ENCODE measurements at regions not wholly inside any gene's neighbourhood (a gene's known extent, or its start where the extent isn't known, plus 50 kb on each side); places are given as distances from the start of the nearest gene placed in this dataset.
A peak's percentile ranks its signal among the peaks of the same experiment; 100 is the strongest.

DNA sequence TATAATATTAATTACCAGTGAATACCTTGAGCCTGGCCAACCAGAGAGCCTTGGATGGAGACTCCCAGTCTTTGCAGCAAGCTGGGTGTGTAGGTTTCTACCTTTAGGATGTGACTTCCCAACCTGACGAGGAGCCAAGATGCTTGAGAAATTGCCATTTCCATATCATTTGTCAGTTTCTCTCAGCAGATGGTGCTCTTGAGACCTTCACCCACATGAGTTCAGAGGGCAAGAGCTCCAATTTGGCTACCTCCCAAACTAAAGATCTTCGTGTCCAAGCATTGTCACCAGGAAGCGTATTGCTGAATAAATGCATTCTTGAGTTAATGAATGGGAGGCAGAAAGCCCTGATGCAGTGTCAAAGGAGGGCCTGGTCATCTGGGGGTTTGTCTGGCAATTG lies 106.4 kb upstream of the TBX5 start:
- ChIA-PET CTCF (interaction anchor here (0.6 to 7.4 kb wide), 4 partner anchors 11 to 1105 kb away, joined by 3 to 134 read pairs (median 3); no protein-coding TSS in a partner anchor), POLR2A (interaction anchor here (1.4 kb wide), 1 partner anchor 10 kb away, joined by 3 read pairs; no protein-coding TSS in a partner anchor)
- DNase-seq (ENCODE audit: unreplicated experiment) = peak; percentile 1
- H3K27ac Mint-ChIP-seq (ENCODE audit: low read depth, unreplicated experiment) = no peak overlapping the region
- no peaks in the 10 kb centered on the region for H3K9me3 Mint-ChIP-seq (ENCODE audit: unreplicated experiment)
- TF ChIP-seq, protein P1, sequence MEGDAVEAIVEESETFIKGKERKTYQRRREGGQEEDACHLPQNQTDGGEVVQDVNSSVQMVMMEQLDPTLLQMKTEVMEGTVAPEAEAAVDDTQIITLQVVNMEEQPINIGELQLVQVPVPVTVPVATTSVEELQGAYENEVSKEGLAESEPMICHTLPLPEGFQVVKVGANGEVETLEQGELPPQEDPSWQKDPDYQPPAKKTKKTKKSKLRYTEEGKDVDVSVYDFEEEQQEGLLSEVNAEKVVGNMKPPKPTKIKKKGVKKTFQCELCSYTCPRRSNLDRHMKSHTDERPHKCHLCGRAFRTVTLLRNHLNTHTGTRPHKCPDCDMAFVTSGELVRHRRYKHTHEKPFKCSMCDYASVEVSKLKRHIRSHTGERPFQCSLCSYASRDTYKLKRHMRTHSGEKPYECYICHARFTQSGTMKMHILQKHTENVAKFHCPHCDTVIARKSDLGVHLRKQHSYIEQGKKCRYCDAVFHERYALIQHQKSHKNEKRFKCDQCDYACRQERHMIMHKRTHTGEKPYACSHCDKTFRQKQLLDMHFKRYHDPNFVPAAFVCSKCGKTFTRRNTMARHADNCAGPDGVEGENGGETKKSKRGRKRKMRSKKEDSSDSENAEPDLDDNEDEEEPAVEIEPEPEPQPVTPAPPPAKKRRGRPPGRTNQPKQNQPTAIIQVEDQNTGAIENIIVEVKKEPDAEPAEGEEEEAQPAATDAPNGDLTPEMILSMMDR (IDR thresholded peaks at IDR 0.05; ENCODE audit: unreplicated experiment) = no peak
- no peaks in the 10 kb centered on the region for H3K4me1 Mint-ChIP-seq (ENCODE audit: insufficient read depth, unreplicated experiment)
- H3K4me3 Mint-ChIP-seq (ENCODE audit: unreplicated experiment) = no peak overlapping the region
- H3K27me3 Mint-ChIP-seq (ENCODE audit: insufficient read depth, unreplicated experiment) = peaks cover 53% of the 10 kb centered on the region
- BruUV-seq (replicated peaks) = no TSS peak
- intact Hi-C loops (cut with micrococcal nuclease) = no loop called here
- no peaks in the 10 kb centered on the region for H3K36me3 Mint-ChIP-seq (ENCODE audit: insufficient read depth, unreplicated experiment)

DNA sequence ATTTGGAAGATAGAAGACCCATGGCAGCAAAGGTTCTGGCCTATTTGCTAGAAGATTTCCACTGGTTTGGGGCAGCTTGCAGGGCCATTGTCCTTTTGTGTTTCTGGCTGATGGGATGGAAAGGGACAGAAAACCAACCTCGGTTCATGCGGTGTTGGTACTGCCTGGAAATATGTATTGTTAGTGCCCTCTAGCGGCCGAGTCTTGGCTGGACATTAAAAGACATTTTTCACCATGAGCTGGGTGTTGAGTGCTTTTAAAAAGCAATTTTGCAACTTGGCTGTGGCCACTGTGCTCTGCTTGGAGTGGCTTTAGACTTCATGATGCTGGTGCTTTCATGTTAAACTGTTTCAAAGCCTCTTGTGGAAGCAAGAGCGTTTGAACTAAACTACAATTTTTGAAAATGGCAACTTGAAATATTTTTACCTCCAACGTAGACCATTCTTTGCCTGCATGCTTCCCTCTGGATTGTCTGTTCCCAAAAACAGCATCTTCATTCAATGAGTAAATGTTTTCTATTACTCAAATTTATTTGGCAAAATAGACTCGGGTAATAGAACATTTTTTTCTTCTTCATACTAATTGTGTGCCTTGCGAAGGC lies 102.7 kb upstream of the TBX5 start:
- Mint-ChIP-seq H3K36me3 (ENCODE audit: insufficient read depth, unreplicated experiment) (no peaks in the 10 kb centered on the region), H3K9me3 (ENCODE audit: unreplicated experiment) (no peaks in the 10 kb centered on the region), H3K4me1 (ENCODE audit: insufficient read depth, unreplicated experiment) (no peaks in the 10 kb centered on the region), H3K27ac (ENCODE audit: low read depth, unreplicated experiment) (no peak overlapping the region), H3K27me3 (ENCODE audit: insufficient read depth, unreplicated experiment) (peaks cover 60% of the 10 kb centered on the region), H3K4me3 (ENCODE audit: unreplicated experiment) (no peak overlapping the region)
- intact Hi-C loops (cut with micrococcal nuclease) = loop anchor here (1.0 to 10.0 kb wide), 5 partner anchors 344 to 1409 kb away; partner anchors contain the start of gene RBM19
- DNase-seq (ENCODE audit: unreplicated experiment) = peak; percentile 73
- TF ChIP-seq, protein P1 (IDR thresholded peaks at IDR 0.05; ENCODE audit: unreplicated experiment) = peak; percentile 61
- POLR2A ChIA-PET = no interaction called here
- CTCF ChIA-PET = interaction anchor here (0.6 to 7.4 kb wide), 31 partner anchors 9 to 551 kb away, joined by 3 to 134 read pairs (median 3); partner anchors contain the start of gene RBM19
- BruUV-seq (replicated peaks) = no TSS peak

DNA sequence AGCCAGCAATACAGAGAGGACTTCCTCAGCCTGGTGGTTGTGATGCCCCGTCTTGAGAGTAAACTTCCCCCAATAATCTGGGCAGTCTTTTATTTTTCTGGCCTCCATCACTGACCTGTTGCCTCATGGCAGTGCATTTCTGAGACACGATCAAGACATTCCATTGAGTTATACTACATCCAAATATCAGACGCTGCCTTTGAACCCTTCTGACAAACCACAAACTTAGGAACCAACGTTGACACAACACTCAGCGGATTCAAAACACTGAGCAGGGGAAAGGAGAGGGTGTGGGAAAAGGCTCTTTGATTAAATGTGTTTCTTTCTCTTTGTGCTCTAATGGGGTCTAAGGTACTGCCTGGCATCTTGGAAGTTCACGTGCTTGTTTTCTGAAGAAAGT lies 100.7 kb upstream of the TBX5 start:
- Mint-ChIP-seq H3K4me1 (ENCODE audit: insufficient read depth, unreplicated experiment) (no peaks in the 10 kb centered on the region), H3K27me3 (ENCODE audit: insufficient read depth, unreplicated experiment) (peaks cover 71% of the 10 kb centered on the region), H3K9me3 (ENCODE audit: unreplicated experiment) (no peaks in the 10 kb centered on the region), H3K27ac (ENCODE audit: low read depth, unreplicated experiment) (no peak overlapping the region), H3K36me3 (ENCODE audit: insufficient read depth, unreplicated experiment) (no peaks in the 10 kb centered on the region), H3K4me3 (ENCODE audit: unreplicated experiment) (no peak overlapping the region)
- POLR2A ChIA-PET = no interaction called here
- CTCF ChIA-PET = interaction anchor here (0.6 to 7.4 kb wide), 3 partner anchors 340 to 1410 kb away, joined by 3 to 134 read pairs (median 10); no protein-coding TSS in a partner anchor
- intact Hi-C loops (cut with micrococcal nuclease) = loop anchor here (5.0 to 10.0 kb wide), 2 partner anchors 342 to 1411 kb away; no protein-coding TSS in a partner anchor
- no peak for DNase-seq (ENCODE audit: unreplicated experiment)
- TF ChIP-seq, protein P1 (IDR thresholded peaks at IDR 0.05; ENCODE audit: unreplicated experiment) = no peak
- no TSS peak for BruUV-seq (replicated peaks)

GRCh38 chr12:114504311-114504710 lies 98.4 kb upstream of the TBX5 start:
- Mint-ChIP-seq H3K4me3 (ENCODE audit: unreplicated experiment) (no peak overlapping the region), H3K27ac (ENCODE audit: low read depth, unreplicated experiment) (no peak overlapping the region), H3K36me3 (ENCODE audit: insufficient read depth, unreplicated experiment) (no peaks in the 10 kb centered on the region), H3K4me1 (ENCODE audit: insufficient read depth, unreplicated experiment) (no peaks in the 10 kb centered on the region), H3K27me3 (ENCODE audit: insufficient read depth, unreplicated experiment) (peaks cover 73% of the 10 kb centered on the region), H3K9me3 (ENCODE audit: unreplicated experiment) (no peaks in the 10 kb centered on the region)
- no TSS peak for BruUV-seq (replicated peaks)
- ChIA-PET CTCF (interaction anchor here (1.1 to 1.4 kb wide), 2 partner anchors 524 to 1414 kb away, joined by 3 read pairs; no protein-coding TSS in a partner anchor), POLR2A (no interaction called here)
- DNase-seq (ENCODE audit: unreplicated experiment) = no peak
- intact Hi-C loops (cut with micrococcal nuclease) = loop anchor here (10.0 kb wide), 1 partner anchor 340 kb away; no protein-coding TSS in a partner anchor
- TF ChIP-seq, protein P1 (IDR thresholded peaks at IDR 0.05; ENCODE audit: unreplicated experiment) = no peak

Data from MCF 10A (cell line).